Breast epithelium (tissue), 3 donors: ENCODE measurements at regions not wholly inside any gene's neighbourhood (a gene's known extent, or its start where the extent isn't known, plus 50 kb on each side); places are given as distances from the start of the nearest gene placed in this dataset.

Experiments
- CTCF ChIP-seq, 3 donors: fragments of 450-650 bp; IDR thresholded peaks; one replicate each; pipeline ENCODE4 v1.5.1; 2016 to 2017; ENCODE audit warnings: antibody characterized with exemption in 3 of 3, mild to moderate bottlenecking in 3 of 3, moderate library complexity in 3 of 3
- POLR2AphosphoS5 ChIP-seq, 3 donors: sonication (generic); formaldehyde crosslinking; IDR thresholded peaks; one replicate each; pipeline ENCODE4 v1.6.1; 2017; ENCODE audit warnings: antibody characterized with exemption in 3 of 3

- TF ChIP-seq CTCF (IDR thresholded peaks at IDR 0.05) (no peak), POLR2AphosphoS5 (IDR thresholded peaks at IDR 0.05) (no peak)
Measured at GRCh38 chr13:64540976-64541375, 2689.2 kb downstream of the PCDH9 start.
